Smooth muscle cell (in vitro differentiated cells): ENCODE measurements at regions not wholly inside any gene's neighbourhood (a gene's known extent, or its start where the extent isn't known, plus 50 kb on each side); places are given as distances from the start of the nearest gene placed in this dataset.

Experiments
- DNase-seq: peaks from one replicate; lab custom pipeline; 2025; ENCODE audit not compliant: unreplicated experiment; lab: John Stamatoyannopoulos, UW
- H2AFZ ChIP-seq: fragments of 200-600 bp; sonication (generic); 2 replicates; pipeline ENCODE4 v1.6.0; 2016; ENCODE audit warnings: antibody characterized with exemption, low read depth, mild to moderate bottlenecking
- H3F3A ChIP-seq: fragments of 200-600 bp; sonication (generic); 2 replicates; pipeline ENCODE4 v1.6.0; 2017; ENCODE audit warnings: antibody characterized with exemption, low read depth
- H3K27ac ChIP-seq: fragments of 200-600 bp; sonication (generic); 2 replicates; pipeline ENCODE4 v1.5.1; 2016; ENCODE audit warnings: low read depth, mild to moderate bottlenecking
- H3K27me3 ChIP-seq: fragments of 200-600 bp; sonication (generic); 2 replicates; pipeline ENCODE4 v1.6.1; 2016; ENCODE audit warnings: low read depth, mild to moderate bottlenecking
- H3K36me3 ChIP-seq: fragments of 200-600 bp; sonication (generic); 2 replicates; pipeline ENCODE4 v1.5.1; 2016; ENCODE audit warnings: low read depth
- H3K4me1 ChIP-seq: fragments of 200-600 bp; sonication (generic); 2 replicates; pipeline ENCODE4 v1.5.1; 2016; ENCODE audit warnings: low read depth
- H3K4me2 ChIP-seq: fragments of 200-600 bp; sonication (generic); 2 replicates; pipeline ENCODE4 v1.6.0; 2016; ENCODE audit warnings: mild to moderate bottlenecking
- H3K4me3 ChIP-seq: fragments of 200-600 bp; sonication (generic); 2 replicates; pipeline ENCODE4 v1.5.1; 2016; ENCODE audit warnings: mild to moderate bottlenecking
- H3K79me2 ChIP-seq: fragments of 200-600 bp; sonication (generic); 2 replicates; pipeline ENCODE4 v1.6.0; 2016; ENCODE audit warnings: low read depth, mild to moderate bottlenecking
- H3K9ac ChIP-seq: fragments of 200-600 bp; sonication (generic); 2 replicates; pipeline ENCODE4 v1.6.0; 2016; ENCODE audit warnings: low read depth
- H3K9me3 ChIP-seq: fragments of 200-600 bp; sonication (generic); replicated peaks from 2 replicates; pipeline ENCODE4 v1.5.1; 2016; ENCODE audit warnings: low read depth
- H4K20me1 ChIP-seq: fragments of 200-600 bp; sonication (generic); 2 replicates; pipeline ENCODE4 v1.6.0; 2016; ENCODE audit warnings: low read depth
- WGBS: methylation state at CpG from one replicate; pipeline ENCODE4 v1.1.7; 2016; ENCODE audit warnings: low lambda C conversion rate; 5-methylcytosine and 5-hydroxymethylcytosine counted together
- TF ChIP-seq, protein P1 (sequence below): fragments of 200-600 bp; sonication (generic); IDR thresholded peaks from 2 replicates; pipeline ENCODE4 v1.5.1; 2017; ENCODE audit warnings: borderline replicate concordance, mild to moderate bottlenecking, antibody characterized with exemption; ENCODE audit not compliant: insufficient read depth, poor library complexity, severe bottlenecking

DNA sequence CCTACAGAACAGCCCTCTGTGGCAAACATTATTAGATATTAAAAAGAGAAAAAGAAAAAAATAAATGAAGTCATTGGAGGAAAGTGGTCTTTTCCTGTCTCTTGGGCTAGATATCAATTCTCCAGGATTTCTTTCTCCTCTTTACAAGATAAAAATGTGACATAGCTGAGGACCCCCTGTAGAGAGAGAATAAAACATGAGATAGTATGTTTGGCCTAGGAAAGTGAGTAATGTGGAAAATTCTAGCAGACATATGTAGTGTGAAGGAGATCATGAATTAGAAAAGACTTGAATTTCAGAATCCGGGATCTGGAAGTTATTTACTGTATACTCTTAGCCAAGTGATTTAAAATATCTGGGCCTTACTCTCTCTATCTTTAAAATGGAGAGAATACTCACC, 823.1 kb downstream of the TLR4 start:
- H3K36me3 ChIP-seq: no peaks in the 10 kb centered on the region
- no peak overlapping the region for H3K4me2 ChIP-seq
- no peaks in the 10 kb centered on the region for H3F3A ChIP-seq
- DNase-seq: no peak
- no peak overlapping the region for H3K4me3 ChIP-seq
- 91% methylated on average over 1 of the region's 1 CpG for WGBS
- no peak overlapping the region for H3K27ac ChIP-seq
- no peak overlapping the region for H2AFZ ChIP-seq
- H3K9ac ChIP-seq: no peak overlapping the region
- H3K4me1 ChIP-seq: no peaks in the 10 kb centered on the region
- no peaks in the 10 kb centered on the region for H3K9me3 ChIP-seq
- TF ChIP-seq, protein P1, sequence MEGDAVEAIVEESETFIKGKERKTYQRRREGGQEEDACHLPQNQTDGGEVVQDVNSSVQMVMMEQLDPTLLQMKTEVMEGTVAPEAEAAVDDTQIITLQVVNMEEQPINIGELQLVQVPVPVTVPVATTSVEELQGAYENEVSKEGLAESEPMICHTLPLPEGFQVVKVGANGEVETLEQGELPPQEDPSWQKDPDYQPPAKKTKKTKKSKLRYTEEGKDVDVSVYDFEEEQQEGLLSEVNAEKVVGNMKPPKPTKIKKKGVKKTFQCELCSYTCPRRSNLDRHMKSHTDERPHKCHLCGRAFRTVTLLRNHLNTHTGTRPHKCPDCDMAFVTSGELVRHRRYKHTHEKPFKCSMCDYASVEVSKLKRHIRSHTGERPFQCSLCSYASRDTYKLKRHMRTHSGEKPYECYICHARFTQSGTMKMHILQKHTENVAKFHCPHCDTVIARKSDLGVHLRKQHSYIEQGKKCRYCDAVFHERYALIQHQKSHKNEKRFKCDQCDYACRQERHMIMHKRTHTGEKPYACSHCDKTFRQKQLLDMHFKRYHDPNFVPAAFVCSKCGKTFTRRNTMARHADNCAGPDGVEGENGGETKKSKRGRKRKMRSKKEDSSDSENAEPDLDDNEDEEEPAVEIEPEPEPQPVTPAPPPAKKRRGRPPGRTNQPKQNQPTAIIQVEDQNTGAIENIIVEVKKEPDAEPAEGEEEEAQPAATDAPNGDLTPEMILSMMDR: no peak
- no peaks in the 10 kb centered on the region for H3K79me2 ChIP-seq
- H4K20me1 ChIP-seq: no peaks in the 10 kb centered on the region
- H3K27me3 ChIP-seq: peaks cover 14% of the 10 kb centered on the region

DNA sequence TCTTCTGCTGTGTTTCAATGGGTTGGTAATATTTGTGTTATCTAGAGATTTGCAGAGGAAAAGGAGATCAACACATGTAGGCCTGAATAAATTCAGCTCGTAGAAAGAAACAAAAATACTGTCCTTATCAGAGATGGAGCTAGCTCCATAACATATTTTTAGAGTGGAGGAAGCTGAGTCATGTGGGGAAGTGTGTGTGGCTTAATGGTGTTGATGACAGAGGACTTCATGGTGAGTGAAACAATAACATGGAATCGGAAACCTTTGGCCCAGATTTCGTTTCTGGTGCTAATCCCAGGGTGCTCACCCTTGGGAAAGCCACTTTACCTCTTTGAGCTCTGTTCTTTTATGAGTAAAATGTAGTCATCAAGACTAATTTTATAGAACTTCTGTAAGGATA, 825.0 kb downstream of the TLR4 start:
- Histone ChIP-seq H3K4me3 (no peak overlapping the region), H3K27me3 (peaks cover 14% of the 10 kb centered on the region), H4K20me1 (no peaks in the 10 kb centered on the region), H3K36me3 (no peaks in the 10 kb centered on the region), H3K9me3 (no peaks in the 10 kb centered on the region), H3F3A (no peaks in the 10 kb centered on the region), H2AFZ (no peak overlapping the region), H3K4me1 (no peaks in the 10 kb centered on the region), H3K27ac (no peak overlapping the region), H3K79me2 (no peaks in the 10 kb centered on the region), H3K4me2 (peak overlapping the region; percentile 23), H3K9ac (no peak overlapping the region)
- TF ChIP-seq, protein P1: no peak
- WGBS: 14% methylated on average over 3 of the region's 3 CpGs
- DNase-seq: no peak

DNA sequence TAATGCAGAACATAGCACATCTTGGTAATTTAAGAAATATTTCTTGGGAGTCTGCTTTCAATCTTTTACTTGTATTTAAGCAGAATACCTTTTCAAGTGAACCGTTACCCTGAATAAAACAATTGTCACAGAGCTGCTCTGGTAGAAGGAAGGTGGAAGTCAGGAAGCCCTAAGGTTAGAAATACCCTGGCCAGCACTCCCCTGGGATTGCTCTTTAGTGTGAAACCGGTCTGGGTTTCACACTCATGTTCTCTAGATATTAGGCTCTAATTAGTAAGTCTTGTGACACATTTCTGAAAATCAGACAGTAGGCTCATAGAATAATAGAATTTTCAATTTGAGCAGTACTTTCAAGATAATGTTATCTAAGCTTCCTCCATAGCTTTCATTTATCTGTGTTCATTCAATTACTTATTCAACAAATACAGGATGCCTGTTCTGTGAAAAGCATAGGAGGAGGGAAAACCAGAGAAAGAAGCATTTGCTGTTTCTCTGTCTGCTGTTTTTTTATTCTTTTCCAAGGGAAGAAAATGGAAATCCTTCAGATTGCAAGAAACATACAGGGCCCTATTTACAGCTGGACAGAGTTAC, 825.5 kb downstream of the TLR4 start:
- no peak overlapping the region for H2AFZ ChIP-seq
- no peaks in the 10 kb centered on the region for H3F3A ChIP-seq
- no peaks in the 10 kb centered on the region for H4K20me1 ChIP-seq
- no peaks in the 10 kb centered on the region for H3K4me1 ChIP-seq
- H3K27me3 ChIP-seq: peaks cover 17% of the 10 kb centered on the region
- H3K4me2 ChIP-seq: no peak overlapping the region
- no peak for DNase-seq
- H3K9ac ChIP-seq: no peak overlapping the region
- H3K36me3 ChIP-seq: no peaks in the 10 kb centered on the region
- no peak overlapping the region for H3K4me3 ChIP-seq
- no peak overlapping the region for H3K27ac ChIP-seq
- TF ChIP-seq, protein P1: no peak
- WGBS: 86% methylated on average over 2 of the region's 2 CpGs
- no peaks in the 10 kb centered on the region for H3K79me2 ChIP-seq
- H3K9me3 ChIP-seq: no peaks in the 10 kb centered on the region

DNA sequence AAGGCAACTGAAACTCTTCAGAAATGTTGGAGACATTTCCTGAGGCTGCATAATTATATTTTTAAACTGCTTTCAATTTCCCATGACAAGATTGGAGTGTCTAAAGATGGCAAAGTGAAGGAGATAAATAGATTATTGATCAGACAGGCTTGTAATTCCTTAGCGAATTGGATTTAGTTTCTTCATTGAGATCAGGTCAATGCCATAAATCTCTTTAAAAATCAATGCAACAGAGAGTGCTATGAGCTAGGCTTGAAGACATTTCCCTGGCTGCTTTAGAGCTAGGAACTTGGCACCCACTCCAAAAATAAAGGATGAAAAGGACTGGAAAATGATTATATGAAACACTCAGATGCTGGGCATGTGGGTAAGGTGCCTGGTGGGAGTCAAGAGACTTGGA, 828.4 kb downstream of the TLR4 start:
- TF ChIP-seq, protein P1: no peak
- Histone ChIP-seq H3K4me2 (no peak overlapping the region), H3K27ac (no peak overlapping the region), H3K4me1 (no peaks in the 10 kb centered on the region), H2AFZ (no peak overlapping the region), H3K79me2 (no peaks in the 10 kb centered on the region), H4K20me1 (no peaks in the 10 kb centered on the region), H3K9me3 (no peaks in the 10 kb centered on the region), H3K36me3 (no peaks in the 10 kb centered on the region), H3K9ac (no peak overlapping the region), H3K27me3 (peaks cover 15% of the 10 kb centered on the region), H3F3A (no peaks in the 10 kb centered on the region), H3K4me3 (no peak overlapping the region)
- 100% methylated on average over 1 of the region's 1 CpG for WGBS
- no peak for DNase-seq
